ENCODE measurements at regions not wholly inside any gene's neighbourhood (a gene's known extent, or its start where the extent isn't known, plus 50 kb on each side); places are given as distances from the start of the nearest gene placed in this dataset.

GRCh38 chr2:129927696-129928095, 51.8 kb upstream of the RAB6C start:
- TF ChIP-seq, protein P1, sequence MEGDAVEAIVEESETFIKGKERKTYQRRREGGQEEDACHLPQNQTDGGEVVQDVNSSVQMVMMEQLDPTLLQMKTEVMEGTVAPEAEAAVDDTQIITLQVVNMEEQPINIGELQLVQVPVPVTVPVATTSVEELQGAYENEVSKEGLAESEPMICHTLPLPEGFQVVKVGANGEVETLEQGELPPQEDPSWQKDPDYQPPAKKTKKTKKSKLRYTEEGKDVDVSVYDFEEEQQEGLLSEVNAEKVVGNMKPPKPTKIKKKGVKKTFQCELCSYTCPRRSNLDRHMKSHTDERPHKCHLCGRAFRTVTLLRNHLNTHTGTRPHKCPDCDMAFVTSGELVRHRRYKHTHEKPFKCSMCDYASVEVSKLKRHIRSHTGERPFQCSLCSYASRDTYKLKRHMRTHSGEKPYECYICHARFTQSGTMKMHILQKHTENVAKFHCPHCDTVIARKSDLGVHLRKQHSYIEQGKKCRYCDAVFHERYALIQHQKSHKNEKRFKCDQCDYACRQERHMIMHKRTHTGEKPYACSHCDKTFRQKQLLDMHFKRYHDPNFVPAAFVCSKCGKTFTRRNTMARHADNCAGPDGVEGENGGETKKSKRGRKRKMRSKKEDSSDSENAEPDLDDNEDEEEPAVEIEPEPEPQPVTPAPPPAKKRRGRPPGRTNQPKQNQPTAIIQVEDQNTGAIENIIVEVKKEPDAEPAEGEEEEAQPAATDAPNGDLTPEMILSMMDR (IDR thresholded peaks at IDR 0.05), result no peak
- TF ChIP-seq POLR2A (IDR thresholded peaks at IDR 0.05), result no peak
- Histone ChIP-seq H3K4me1 (peaks cover 0 to 7% (median 0%) of the 10 kb centered on the region in 4 donors), H3K36me3 (no peaks in the 10 kb centered on the region), H3K27me3 (no peaks in the 10 kb centered on the region), H3K27ac (no peak overlapping the region), H3K9me3 (no peaks in the 10 kb centered on the region), H3K4me3 (no peak overlapping the region)
- intact Hi-C loops (cut with DNase I), result no loop called here
- DNase-seq, result no peak
- ATAC-seq, result no peak
- WGBS (ENCODE audit: insufficient coverage, low coverage, low lambda C conversion rate, missing lambda C conversion rate), result 75% methylated on average over 1 of the region's 1 CpG

DNA sequence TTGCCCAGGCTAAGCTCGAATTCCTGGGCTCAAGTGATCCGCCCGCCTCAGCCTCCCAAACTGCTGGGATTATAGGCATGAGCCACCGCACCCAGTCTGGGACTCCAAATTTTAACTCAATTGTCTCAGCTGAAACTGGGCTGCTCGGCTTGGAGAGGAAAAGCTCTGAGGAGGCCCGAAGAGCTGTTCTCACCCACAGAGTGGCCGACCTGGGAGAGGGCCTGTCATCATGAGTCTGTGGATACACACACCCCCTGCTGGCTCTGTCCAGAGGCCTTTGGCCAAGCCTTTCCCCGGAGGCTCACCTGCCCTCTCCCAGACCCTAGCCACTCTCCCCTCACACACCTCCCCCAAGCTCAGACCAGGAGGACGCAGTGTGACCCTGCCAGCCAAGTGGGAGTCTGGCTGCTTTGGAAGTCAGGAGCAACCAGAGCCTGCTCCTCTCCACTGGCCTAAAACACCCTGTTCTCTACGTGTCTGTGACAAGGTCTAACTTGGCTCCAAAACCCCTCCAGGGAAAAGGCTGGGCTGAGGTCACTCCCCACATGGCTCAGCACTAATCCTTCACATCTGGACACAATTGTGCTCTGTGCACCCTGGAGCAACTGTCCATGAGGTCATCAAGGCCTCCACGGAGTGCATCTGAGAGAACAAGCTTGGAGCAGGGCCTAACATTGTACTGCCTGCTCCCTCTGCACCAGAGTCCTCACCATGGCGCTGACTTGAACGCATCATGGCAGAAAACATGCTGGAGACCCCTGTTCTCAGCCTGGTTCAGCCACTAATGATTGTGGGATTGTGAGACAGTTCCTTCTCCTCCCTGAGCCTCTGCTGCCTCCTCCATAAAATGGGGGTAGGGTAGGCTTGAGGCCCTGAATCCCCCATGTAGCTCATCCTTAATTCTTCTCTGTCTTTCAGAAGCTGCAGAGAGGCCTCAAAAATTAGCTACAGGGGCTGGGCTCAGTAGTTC, 49.9 kb upstream of the RAB6C start:
- no peaks in the 10 kb centered on the region for H3K36me3 ChIP-seq
- H3K27ac ChIP-seq, result no peak overlapping the region
- intact Hi-C loops (cut with DNase I), result no loop called here
- H3K9me3 ChIP-seq, result no peaks in the 10 kb centered on the region
- WGBS (ENCODE audit: insufficient coverage, low coverage, low lambda C conversion rate, missing lambda C conversion rate), result 76% methylated on average over 5 of the region's 13 CpGs
- H3K4me1 ChIP-seq, result no peaks in the 10 kb centered on the region
- no peak for TF ChIP-seq POLR2A (IDR thresholded peaks at IDR 0.05)
- DNase-seq, result peak in 1 of 3 donors; percentile 27
- H3K27me3 ChIP-seq, result peaks cover 0 to 4% of the 10 kb centered on the region in 2 donors
- H3K4me3 ChIP-seq, result no peak overlapping the region
- ATAC-seq, result peak in 1 of 4 donors; percentile 31

Small RNA genes lying in the stretch of these regions (small RNA-seq; reads per million reads assigned to genes)
- gene RNA5SP103, result 0.68 to 1.3 reads per million in 2 experiments

Data from right lobe of liver (tissue), 6 donors.